ENCODE measurements at regions not wholly inside any gene's neighbourhood (a gene's known extent, or its start where the extent isn't known, plus 50 kb on each side); places are given as distances from the start of the nearest gene placed in this dataset.

DNA sequence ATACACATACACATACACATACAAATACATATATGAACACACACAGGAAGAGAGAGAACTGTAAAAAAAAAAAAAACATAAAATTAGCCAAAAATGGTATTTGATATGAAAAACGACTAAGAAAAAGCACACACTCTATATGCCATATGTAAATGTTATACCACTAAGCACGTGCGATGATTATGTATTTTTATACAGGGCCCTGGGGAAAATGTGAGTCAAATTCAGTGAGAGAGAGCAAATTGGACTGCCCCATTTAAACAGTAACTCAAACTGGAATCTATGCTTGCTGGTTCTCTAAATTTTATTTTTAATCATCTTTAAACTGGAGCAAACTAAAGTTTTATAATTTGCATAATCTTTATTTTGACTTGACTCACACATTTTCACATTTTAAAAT, 197.8 kb upstream of the MTNR1B start:
- no peak for DNase-seq (ENCODE audit: low spot score)
- in situ Hi-C loops (cut with MboI; ENCODE audit: low pct_unique_long_range_greater_than_20kb, low sequenced_read_pairs, unreplicated experiment), result no loop called here

DNA sequence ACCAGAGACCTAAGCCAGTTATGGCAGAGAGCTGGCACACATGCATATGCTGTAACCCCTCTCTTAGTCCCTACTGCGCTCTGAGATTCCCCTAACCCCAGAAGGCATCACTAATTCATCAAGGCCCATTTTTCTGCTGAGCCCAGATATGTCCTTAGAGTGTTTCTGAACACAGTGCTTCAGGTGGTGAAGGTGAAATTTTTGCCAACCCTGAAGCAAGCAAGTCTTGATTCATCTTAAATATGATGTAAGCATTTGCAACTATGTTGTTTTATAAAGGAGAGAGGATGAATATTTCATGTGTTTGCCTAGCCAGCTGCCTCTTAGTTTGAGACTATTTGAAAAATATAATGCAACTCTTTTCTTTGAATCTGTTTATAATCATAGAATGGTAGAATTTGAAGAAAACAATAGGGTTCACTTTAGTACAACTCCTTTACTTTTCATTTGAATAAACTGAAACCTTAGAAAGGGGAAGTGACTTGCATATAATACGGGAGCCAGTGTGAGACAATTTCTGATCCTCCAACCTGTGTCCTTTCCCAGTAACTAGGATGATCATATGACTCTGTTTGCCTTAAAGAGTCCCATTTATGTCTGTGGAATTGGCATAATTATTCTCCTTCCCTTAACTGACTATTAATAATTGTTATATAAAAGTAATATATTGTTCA, 194.3 kb upstream of the MTNR1B start:
- in situ Hi-C loops (cut with MboI; ENCODE audit: low pct_unique_long_range_greater_than_20kb, low sequenced_read_pairs, unreplicated experiment), result no loop called here
- TF ChIP-seq, protein P1, sequence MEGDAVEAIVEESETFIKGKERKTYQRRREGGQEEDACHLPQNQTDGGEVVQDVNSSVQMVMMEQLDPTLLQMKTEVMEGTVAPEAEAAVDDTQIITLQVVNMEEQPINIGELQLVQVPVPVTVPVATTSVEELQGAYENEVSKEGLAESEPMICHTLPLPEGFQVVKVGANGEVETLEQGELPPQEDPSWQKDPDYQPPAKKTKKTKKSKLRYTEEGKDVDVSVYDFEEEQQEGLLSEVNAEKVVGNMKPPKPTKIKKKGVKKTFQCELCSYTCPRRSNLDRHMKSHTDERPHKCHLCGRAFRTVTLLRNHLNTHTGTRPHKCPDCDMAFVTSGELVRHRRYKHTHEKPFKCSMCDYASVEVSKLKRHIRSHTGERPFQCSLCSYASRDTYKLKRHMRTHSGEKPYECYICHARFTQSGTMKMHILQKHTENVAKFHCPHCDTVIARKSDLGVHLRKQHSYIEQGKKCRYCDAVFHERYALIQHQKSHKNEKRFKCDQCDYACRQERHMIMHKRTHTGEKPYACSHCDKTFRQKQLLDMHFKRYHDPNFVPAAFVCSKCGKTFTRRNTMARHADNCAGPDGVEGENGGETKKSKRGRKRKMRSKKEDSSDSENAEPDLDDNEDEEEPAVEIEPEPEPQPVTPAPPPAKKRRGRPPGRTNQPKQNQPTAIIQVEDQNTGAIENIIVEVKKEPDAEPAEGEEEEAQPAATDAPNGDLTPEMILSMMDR (IDR thresholded peaks at IDR 0.05; ENCODE audit: extremely low read depth, insufficient read depth, missing control alignments), result no peak
- DNase-seq (ENCODE audit: low spot score), result no peak

More for the DNA sequence above, 197.8 kb upstream of the MTNR1B start:
- TF ChIP-seq, protein P1 (IDR thresholded peaks at IDR 0.05; ENCODE audit: extremely low read depth, insufficient read depth, missing control alignments), result no peak

DNA sequence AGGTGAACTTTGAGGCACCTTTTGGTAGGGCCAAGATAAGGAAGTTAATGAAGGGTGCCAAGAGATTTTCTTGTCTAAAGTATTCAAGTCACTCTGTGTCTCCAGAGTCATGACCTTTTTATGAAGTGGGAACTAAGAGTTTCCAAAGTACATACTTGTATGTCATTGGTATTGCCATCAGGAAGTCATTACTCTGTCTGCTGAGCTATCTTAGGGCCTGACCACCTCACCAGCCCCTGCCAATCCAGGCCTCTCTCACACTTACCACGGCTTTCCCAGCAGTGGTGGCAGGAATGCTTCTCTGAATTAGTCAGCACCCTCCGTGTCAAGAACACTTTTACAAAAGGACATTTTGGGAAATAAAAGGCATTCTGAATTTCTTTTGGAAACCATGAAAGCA, 192.8 kb upstream of the MTNR1B start:
- TF ChIP-seq, protein P1 (IDR thresholded peaks at IDR 0.05; ENCODE audit: extremely low read depth, insufficient read depth, missing control alignments), result no peak

DNA sequence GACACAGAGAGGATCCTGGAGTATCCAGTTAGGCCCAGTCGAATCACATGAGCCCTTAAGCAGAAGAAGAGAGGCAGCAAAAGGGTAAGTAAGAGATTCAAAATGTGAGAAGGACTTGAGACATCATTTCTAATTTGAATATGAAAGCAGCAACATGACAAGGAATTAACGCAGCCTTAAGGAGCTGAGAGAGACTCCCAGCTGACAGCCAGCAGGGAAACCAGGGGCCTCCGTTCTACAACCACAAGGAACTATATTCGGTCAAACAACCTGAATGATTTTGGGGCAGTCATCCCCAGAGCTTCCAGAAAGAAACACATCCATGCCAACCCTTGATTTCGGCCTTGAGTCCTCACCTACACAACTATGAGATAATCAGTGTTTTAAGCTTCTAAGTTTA, 189.7 kb upstream of the MTNR1B start:
- in situ Hi-C loops (cut with MboI; ENCODE audit: low pct_unique_long_range_greater_than_20kb, low sequenced_read_pairs, unreplicated experiment), result no loop called here
- TF ChIP-seq, protein P1 (IDR thresholded peaks at IDR 0.05; ENCODE audit: extremely low read depth, insufficient read depth, missing control alignments), result no peak

More for the DNA sequence above, 192.8 kb upstream of the MTNR1B start:
- no peak for DNase-seq (ENCODE audit: low spot score)
- in situ Hi-C loops (cut with MboI; ENCODE audit: low pct_unique_long_range_greater_than_20kb, low sequenced_read_pairs, unreplicated experiment), result no loop called here

DNA sequence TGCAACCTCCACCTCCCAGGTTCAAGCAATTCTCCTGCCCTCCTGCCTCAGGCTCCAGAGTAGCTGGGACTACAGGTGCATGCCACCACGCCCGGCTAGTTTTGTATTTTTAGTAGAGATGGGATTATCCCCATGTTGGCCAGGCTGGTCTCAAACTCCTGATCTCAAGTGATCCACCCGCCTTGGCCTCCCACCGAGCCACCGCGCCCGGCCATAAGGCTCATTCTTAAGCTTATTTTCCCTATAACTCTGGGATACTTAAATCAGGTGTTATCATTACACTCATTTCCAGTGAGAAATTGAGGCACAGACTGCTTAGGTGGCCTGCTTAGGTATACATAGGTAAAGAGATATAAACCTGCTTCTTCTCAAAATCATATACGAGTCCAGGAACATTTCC, 188.3 kb upstream of the MTNR1B start:
- no peak for DNase-seq (ENCODE audit: low spot score)
- TF ChIP-seq, protein P1 (IDR thresholded peaks at IDR 0.05; ENCODE audit: extremely low read depth, insufficient read depth, missing control alignments), result no peak
- in situ Hi-C loops (cut with MboI; ENCODE audit: low pct_unique_long_range_greater_than_20kb, low sequenced_read_pairs, unreplicated experiment), result no loop called here

More for the DNA sequence above, 189.7 kb upstream of the MTNR1B start:
- DNase-seq (ENCODE audit: low spot score), result no peak

DNA sequence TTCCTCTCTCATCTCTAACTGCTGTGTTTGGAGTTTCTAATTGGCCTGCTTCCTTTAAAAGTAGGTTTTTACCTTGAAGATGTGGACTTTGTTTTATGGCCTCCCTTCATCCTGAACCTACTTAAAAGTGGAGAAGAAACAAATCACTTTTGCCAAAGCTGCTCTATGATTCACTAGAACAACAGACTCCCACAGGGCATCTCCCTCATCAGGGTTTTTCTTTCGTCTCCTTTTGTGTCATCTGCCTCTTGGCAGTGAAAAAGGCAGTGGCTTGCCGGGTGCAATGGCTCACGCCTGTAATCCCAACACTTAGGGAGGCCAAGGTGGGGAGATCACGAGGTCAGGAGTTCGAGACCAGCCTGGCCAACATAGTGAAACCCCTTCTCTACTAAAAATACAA, 186.6 kb upstream of the MTNR1B start:
- DNase-seq (ENCODE audit: low spot score), result no peak
- TF ChIP-seq, protein P1 (IDR thresholded peaks at IDR 0.05; ENCODE audit: extremely low read depth, insufficient read depth, missing control alignments), result no peak
- in situ Hi-C loops (cut with MboI; ENCODE audit: low pct_unique_long_range_greater_than_20kb, low sequenced_read_pairs, unreplicated experiment), result no loop called here
